Right atrium auricular region (tissue), 2 donors: ENCODE measurements at regions not wholly inside any gene's neighbourhood (a gene's known extent, or its start where the extent isn't known, plus 50 kb on each side); places are given as distances from the start of the nearest gene placed in this dataset.

Experiments used
- DNase-seq: peaks from one replicate; pipeline ENCODE4 v3.0.0-alpha.2; 2019; ENCODE audit warnings: low spot score
- H3K27ac ChIP-seq, 2 donors: fragments of 200-600 bp; sonication (generic); 1 replicate in 1 of 2; 2 replicates in 1 of 2; pipeline ENCODE4 v1.5.1; 2016 to 2019
- H3K27me3 ChIP-seq, 2 donors: fragments of 200-600 bp; sonication (generic); one replicate each; pipeline versions ENCODE4 v1.5.1 to v1.6.0; 2017 to 2019
- H3K36me3 ChIP-seq: fragments of 200-600 bp; sonication (generic); one replicate; pipeline ENCODE4 v1.5.1; 2016
- H3K4me1 ChIP-seq, 2 donors: fragments of 200-600 bp; sonication (generic); one replicate each; pipeline versions ENCODE4 v1.5.1 to v1.6.0; 2017 to 2019
- H3K4me3 ChIP-seq, 2 donors: fragments of 200-600 bp; sonication (generic); 1 replicate in 1 of 2; 2 replicates in 1 of 2; pipeline ENCODE4 v1.5.1; 2017 to 2019; ENCODE audit warnings: mild to moderate bottlenecking in 1 of 2, moderate library complexity in 1 of 2
- H3K9me3 ChIP-seq, 2 donors: fragments of 200-600 bp; sonication (generic); one replicate each; pipeline ENCODE4 v1.5.1; 2019
- CTCF ChIP-seq, 2 donors: fragments of 200-600 bp; sonication (generic); IDR thresholded peaks; one replicate each; pipeline ENCODE4 v1.5.1; 2019; ENCODE audit warnings: antibody characterized with exemption in 2 of 2

- Histone ChIP-seq H3K36me3 (no peaks in the 10 kb centered on the region), H3K27me3 (no peaks in the 10 kb centered on the region), H3K4me1 (no peaks in the 10 kb centered on the region), H3K9me3 (peaks cover 0 to 8% of the 10 kb centered on the region in 2 donors), H3K27ac (no peak overlapping the region), H3K4me3 (no peak overlapping the region)
- TF ChIP-seq CTCF (IDR thresholded peaks at IDR 0.05), result peak in 1 of 2 donors; percentile 51
- DNase-seq, result no peak
These were observed 56.4 kb upstream of the SPOCK3 start for GRCh38 chr4:167290678-167291077.

GRCh38 chr4:167308876-167309275 is 74.6 kb upstream of the SPOCK3 start:
- H3K4me1 ChIP-seq, result no peaks in the 10 kb centered on the region
- no peak overlapping the region for H3K27ac ChIP-seq
- no peaks in the 10 kb centered on the region for H3K36me3 ChIP-seq
- no peaks in the 10 kb centered on the region for H3K27me3 ChIP-seq
- H3K4me3 ChIP-seq, result no peak overlapping the region
- no peak for TF ChIP-seq CTCF (IDR thresholded peaks at IDR 0.05)
- H3K9me3 ChIP-seq, result no peaks in the 10 kb centered on the region
- DNase-seq, result no peak

DNA sequence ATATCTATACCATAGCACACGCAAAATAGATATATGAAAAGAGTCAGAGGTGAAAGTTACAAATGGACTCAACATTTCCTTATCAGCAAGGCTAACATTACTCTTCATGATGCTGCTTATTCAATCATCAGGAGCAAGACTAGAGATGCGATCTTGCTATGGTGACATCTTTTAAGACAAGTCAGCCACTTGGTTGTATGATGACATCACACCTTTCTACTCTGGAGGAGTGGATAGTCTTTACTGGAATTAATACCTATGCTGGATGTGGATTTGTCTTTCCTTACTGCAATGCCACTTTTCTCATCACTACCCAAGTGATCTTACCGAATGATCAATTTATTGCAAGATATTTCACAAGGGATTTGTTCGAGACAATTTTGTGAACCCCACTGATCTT is 87.0 kb upstream of the SPOCK3 start:
- no peak for TF ChIP-seq CTCF (IDR thresholded peaks at IDR 0.05)
- no peak for DNase-seq
- H3K27ac ChIP-seq, result no peak overlapping the region

DNA sequence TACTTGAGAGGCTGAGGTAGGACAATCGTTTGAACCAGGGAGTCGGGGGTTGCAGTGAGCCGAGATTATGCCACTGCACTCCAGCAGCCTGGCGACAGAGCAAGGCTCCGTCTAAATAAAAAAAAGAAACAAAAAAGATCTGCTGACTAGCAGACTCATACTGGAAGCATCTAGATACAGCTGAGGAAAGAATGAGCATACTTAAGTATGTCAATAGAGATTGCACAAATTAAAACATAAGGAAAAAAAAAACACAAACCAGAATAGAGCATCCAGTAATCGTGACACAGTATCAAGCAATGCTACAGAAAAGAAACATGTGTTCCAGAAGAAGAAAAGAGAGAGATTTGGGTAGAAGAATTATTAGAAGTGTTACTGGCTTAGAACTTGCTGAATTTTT is 105.5 kb upstream of the SPOCK3 start:
- Histone ChIP-seq H3K27ac (no peak overlapping the region), H3K4me1 (no peaks in the 10 kb centered on the region), H3K9me3 (no peaks in the 10 kb centered on the region), H3K36me3 (no peaks in the 10 kb centered on the region), H3K27me3 (no peaks in the 10 kb centered on the region), H3K4me3 (no peak overlapping the region)
- DNase-seq, result no peak
- TF ChIP-seq CTCF (IDR thresholded peaks at IDR 0.05), result no peak

More for the DNA sequence above, 87.0 kb upstream of the SPOCK3 start:
- Histone ChIP-seq H3K9me3 (no peaks in the 10 kb centered on the region), H3K4me3 (no peak overlapping the region), H3K36me3 (no peaks in the 10 kb centered on the region), H3K4me1 (no peaks in the 10 kb centered on the region), H3K27me3 (no peaks in the 10 kb centered on the region)

DNA sequence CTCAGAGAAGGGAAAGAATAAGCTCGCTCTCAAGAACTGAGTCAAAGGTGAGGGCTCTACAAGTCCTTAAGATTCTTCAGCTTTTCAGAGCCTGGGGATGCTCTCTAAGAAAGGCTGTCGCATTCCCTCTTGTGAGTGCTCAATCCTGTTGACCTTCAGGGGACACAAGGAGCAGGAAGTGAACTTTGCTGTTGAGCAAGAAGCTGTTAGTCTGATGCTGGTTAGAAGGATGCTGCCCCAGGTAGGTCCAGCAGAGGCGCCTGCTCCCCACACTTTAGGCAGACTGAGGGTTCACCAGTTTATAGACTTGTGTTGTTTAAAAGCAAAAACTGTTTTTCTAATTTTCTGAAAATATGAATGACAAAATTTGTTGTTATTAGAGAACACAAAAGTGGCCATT is 125.4 kb upstream of the SPOCK3 start:
- H3K4me3 ChIP-seq, result no peak overlapping the region
- no peak for TF ChIP-seq CTCF (IDR thresholded peaks at IDR 0.05)
- no peak overlapping the region for H3K27ac ChIP-seq
- H3K4me1 ChIP-seq, result no peaks in the 10 kb centered on the region
- no peak for DNase-seq
- H3K27me3 ChIP-seq, result no peaks in the 10 kb centered on the region
- no peaks in the 10 kb centered on the region for H3K36me3 ChIP-seq
- H3K9me3 ChIP-seq, result no peaks in the 10 kb centered on the region

DNA sequence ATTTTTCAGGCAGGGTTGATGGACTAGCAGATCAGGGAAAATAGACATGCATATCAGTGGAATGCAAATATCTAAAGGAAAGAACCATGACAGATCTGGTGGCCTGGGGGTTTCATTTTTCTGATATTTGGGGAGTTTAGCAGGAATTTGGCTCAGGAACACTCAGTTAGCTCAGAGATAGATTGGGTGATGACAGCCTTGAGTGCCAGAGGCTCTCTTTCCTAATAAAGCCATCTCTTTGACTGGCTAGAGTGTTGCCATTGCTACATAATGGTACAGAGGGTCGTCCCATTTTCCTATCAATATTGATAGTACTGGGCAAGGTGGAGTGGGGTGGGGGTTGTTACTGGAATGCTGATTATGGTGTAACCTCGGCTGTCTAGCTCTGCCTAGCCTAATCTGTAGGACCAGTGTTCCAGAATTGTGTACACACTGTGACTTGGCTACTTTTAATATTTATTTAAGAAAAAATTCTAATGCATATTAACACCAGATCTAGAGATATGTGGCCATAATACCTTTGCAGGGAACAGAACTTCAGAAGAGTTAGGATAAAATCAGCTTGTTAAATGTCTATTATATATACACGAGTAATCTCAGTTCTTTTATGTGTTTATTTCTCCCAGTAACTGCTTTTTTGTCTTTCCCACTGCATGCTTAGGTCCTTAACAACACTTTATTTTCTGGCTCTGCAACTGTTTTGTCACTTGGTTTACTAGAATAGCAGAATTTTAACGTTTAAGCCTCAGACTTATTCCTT is 145.0 kb upstream of the SPOCK3 start:
- no peak for DNase-seq
- no peaks in the 10 kb centered on the region for H3K27me3 ChIP-seq
- H3K4me1 ChIP-seq, result no peaks in the 10 kb centered on the region
- H3K36me3 ChIP-seq, result no peaks in the 10 kb centered on the region
- no peak overlapping the region for H3K4me3 ChIP-seq
- no peaks in the 10 kb centered on the region for H3K9me3 ChIP-seq
- no peak overlapping the region for H3K27ac ChIP-seq
- TF ChIP-seq CTCF (IDR thresholded peaks at IDR 0.05), result no peak
